ENCODE measurements at regions not wholly inside any gene's neighbourhood (a gene's known extent, or its start where the extent isn't known, plus 50 kb on each side); places are given as distances from the start of the nearest gene placed in this dataset.
"Not testable (repeated sequence)": the region's sequence is repeated elsewhere in the genome, so short reads cannot be mapped to it uniquely, and the experiment has no call there.

GRCh38 chr2:111510384-111510783 is 373.6 kb downstream of the ANAPC1 start:
- TF ChIP-seq CTCF, EP300 (IDR thresholded peaks at IDR 0.05): not testable (repeated sequence)

Measured in gastroesophageal sphincter (tissue), 3 donors.